ENCODE measurements at regions not wholly inside any gene's neighbourhood (a gene's known extent, or its start where the extent isn't known, plus 50 kb on each side); places are given as distances from the start of the nearest gene placed in this dataset.

DNA sequence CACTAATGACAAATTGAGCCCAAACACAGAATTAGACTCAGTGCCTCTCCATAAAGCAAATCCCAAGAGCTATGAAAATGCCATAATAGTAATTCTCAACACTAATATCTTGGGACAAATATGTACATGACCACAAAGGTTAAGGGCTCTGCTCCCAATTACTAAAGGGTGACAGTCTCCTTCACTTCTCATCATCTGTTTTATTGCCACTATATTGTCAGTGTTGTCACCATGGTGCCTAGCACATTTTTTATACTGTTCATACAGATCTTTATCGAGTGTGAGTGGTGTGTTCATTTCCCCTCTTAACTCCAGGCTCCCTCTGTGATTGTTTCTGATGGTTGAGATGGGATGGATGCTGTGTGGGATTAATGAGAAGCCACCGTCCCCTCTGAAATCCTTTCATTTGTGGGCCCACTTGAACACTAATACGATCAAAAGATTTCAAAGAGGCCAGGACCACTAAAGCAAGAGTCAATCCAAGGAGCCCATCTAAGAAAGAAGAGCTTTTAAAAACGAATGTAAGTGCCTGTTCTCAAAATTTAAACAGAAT, 277.7 kb downstream of the GXYLT1 start:
- TF ChIP-seq, protein P1, sequence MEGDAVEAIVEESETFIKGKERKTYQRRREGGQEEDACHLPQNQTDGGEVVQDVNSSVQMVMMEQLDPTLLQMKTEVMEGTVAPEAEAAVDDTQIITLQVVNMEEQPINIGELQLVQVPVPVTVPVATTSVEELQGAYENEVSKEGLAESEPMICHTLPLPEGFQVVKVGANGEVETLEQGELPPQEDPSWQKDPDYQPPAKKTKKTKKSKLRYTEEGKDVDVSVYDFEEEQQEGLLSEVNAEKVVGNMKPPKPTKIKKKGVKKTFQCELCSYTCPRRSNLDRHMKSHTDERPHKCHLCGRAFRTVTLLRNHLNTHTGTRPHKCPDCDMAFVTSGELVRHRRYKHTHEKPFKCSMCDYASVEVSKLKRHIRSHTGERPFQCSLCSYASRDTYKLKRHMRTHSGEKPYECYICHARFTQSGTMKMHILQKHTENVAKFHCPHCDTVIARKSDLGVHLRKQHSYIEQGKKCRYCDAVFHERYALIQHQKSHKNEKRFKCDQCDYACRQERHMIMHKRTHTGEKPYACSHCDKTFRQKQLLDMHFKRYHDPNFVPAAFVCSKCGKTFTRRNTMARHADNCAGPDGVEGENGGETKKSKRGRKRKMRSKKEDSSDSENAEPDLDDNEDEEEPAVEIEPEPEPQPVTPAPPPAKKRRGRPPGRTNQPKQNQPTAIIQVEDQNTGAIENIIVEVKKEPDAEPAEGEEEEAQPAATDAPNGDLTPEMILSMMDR (IDR thresholded peaks at IDR 0.05; ENCODE audit: low read depth, low read length) = no peak
- no peak for TF ChIP-seq EZH2phosphoT487 (IDR thresholded peaks at IDR 0.05; ENCODE audit: low read depth)
